Trophoblast cell (in vitro differentiated cells and primary cell): ENCODE measurements at regions not wholly inside any gene's neighbourhood (a gene's known extent, or its start where the extent isn't known, plus 50 kb on each side); places are given as distances from the start of the nearest gene placed in this dataset.

Source experiments
- DNase-seq, 2 donors: peaks; one replicate each; pipeline ENCODE4 v3.0.0-alpha.2; 2016
- H2AFZ ChIP-seq: 2 replicates; pipeline ENCODE4 v1.6.1; 2013; ENCODE audit warnings: low read length, moderate library complexity, mild to moderate bottlenecking; ENCODE audit not compliant: insufficient read depth, poor library complexity
- H2AK5ac ChIP-seq: 2 replicates; pipeline ENCODE4 v1.6.1; 2013; ENCODE audit warnings: mild to moderate bottlenecking, low read length
- H2BK120ac ChIP-seq: 2 replicates; pipeline ENCODE4 v1.6.1; 2013; ENCODE audit warnings: low read length, mild to moderate bottlenecking, moderate library complexity; ENCODE audit not compliant: insufficient read depth, poor library complexity
- H2BK12ac ChIP-seq: 2 replicates; pipeline ENCODE4 v1.6.1; 2013; ENCODE audit warnings: mild to moderate bottlenecking, low read length, moderate library complexity
- H2BK5ac ChIP-seq: 2 replicates; pipeline ENCODE4 v1.6.1; 2013; ENCODE audit warnings: low read length, low read depth, moderate library complexity, mild to moderate bottlenecking; ENCODE audit not compliant: poor library complexity
- H3K14ac ChIP-seq: 2 replicates; pipeline ENCODE4 v1.6.1; 2013; ENCODE audit warnings: mild to moderate bottlenecking, low read length
- H3K18ac ChIP-seq: 2 replicates; pipeline ENCODE4 v1.6.1; 2013; ENCODE audit warnings: mild to moderate bottlenecking, low read length
- H3K23ac ChIP-seq: 2 replicates; pipeline ENCODE4 v1.6.1; 2013; ENCODE audit warnings: low read length
- H3K27ac ChIP-seq: 2 replicates; pipeline ENCODE4 v1.5.1; 2013; ENCODE audit warnings: low read depth, mild to moderate bottlenecking, inconsistent platforms, low read length, moderate library complexity
- H3K27me3 ChIP-seq: 2 replicates; pipeline ENCODE4 v1.6.1; 2013; ENCODE audit warnings: inconsistent platforms, mild to moderate bottlenecking, low read length, moderate library complexity; ENCODE audit not compliant: insufficient read depth
- H3K36me3 ChIP-seq, 2 experiments: 1 replicate in 1 of 2; 2 replicates in 1 of 2; pipeline ENCODE4 v1.6.1; 2013; ENCODE audit warnings: low read length in 2 of 2, mild to moderate bottlenecking in 2 of 2, moderate library complexity in 1 of 2; ENCODE audit not compliant: insufficient read depth in 2 of 2, control insufficient read depth in 1 of 2
- H3K4ac ChIP-seq: 2 replicates; pipeline ENCODE4 v1.6.1; 2013; ENCODE audit warnings: low read depth, mild to moderate bottlenecking, low read length, moderate library complexity
- H3K4me1 ChIP-seq, 2 experiments: 1 replicate in 1 of 2; 2 replicates in 1 of 2; pipeline ENCODE4 v1.6.1; 2013; ENCODE audit warnings: low read length in 2 of 2, mild to moderate bottlenecking in 2 of 2, moderate library complexity in 1 of 2; ENCODE audit not compliant: insufficient read depth in 2 of 2, control insufficient read depth in 1 of 2
- H3K4me2 ChIP-seq: 2 replicates; pipeline ENCODE4 v1.6.1; 2013; ENCODE audit warnings: inconsistent platforms, mild to moderate bottlenecking, low read length, moderate library complexity
- H3K4me3 ChIP-seq: 2 replicates; pipeline ENCODE4 v1.5.1; 2013; ENCODE audit warnings: mild to moderate bottlenecking, low read depth, low read length, inconsistent platforms
- H3K79me1 ChIP-seq: one replicate; pipeline ENCODE4 v1.6.1; 2013; ENCODE audit warnings: low read length
- H3K79me2 ChIP-seq: 2 replicates; pipeline ENCODE4 v1.6.1; 2013; ENCODE audit warnings: low read length, mild to moderate bottlenecking; ENCODE audit not compliant: control insufficient read depth, insufficient read depth, poor library complexity
- H3K9ac ChIP-seq: 2 replicates; pipeline ENCODE4 v1.6.1; 2013; ENCODE audit warnings: mild to moderate bottlenecking, low read length
- H3K9me3 ChIP-seq: 2 replicates; pipeline ENCODE4 v1.6.1; 2013; ENCODE audit warnings: low read depth, mild to moderate bottlenecking, control low read depth, inconsistent platforms, low read length; ENCODE audit not compliant: insufficient read depth
- H4K12ac ChIP-seq: 2 replicates; pipeline ENCODE4 v1.6.1; 2013; ENCODE audit warnings: low read depth, mild to moderate bottlenecking, low read length, moderate library complexity
- H4K8ac ChIP-seq: 2 replicates; pipeline ENCODE4 v1.6.1; 2013; ENCODE audit warnings: low read depth, mild to moderate bottlenecking, low read length, moderate library complexity
- H4K91ac ChIP-seq: one replicate; pipeline ENCODE4 v1.6.1; 2013; ENCODE audit warnings: low read depth, mild to moderate bottlenecking, low read length, moderate library complexity
- WGBS: extraction: QIAGEN DNeasy Blood & Tissue Kit; methylation state at CpG from one replicate; pipeline ENCODE4 v1.1.7; 2013; ENCODE audit warnings: missing lambda C conversion rate; ENCODE audit not compliant: insufficient read length, insufficient coverage; ENCODE audit errors: extremely low coverage; 5-methylcytosine and 5-hydroxymethylcytosine counted together

GRCh38 chr3:96059301-96059700 is 755.1 kb upstream of the EPHA6 start:
- no peak overlapping the region for H3K23ac ChIP-seq
- H3K79me1 ChIP-seq: no peaks in the 10 kb centered on the region
- no peaks in the 10 kb centered on the region for H3K27me3 ChIP-seq
- no peak overlapping the region for H3K18ac ChIP-seq
- H4K91ac ChIP-seq: no peak overlapping the region
- H2AK5ac ChIP-seq: no peak overlapping the region
- no peaks in the 10 kb centered on the region for H3K79me2 ChIP-seq
- no peaks in the 10 kb centered on the region for H3K4me1 ChIP-seq
- H3K9me3 ChIP-seq: no peaks in the 10 kb centered on the region
- no peak overlapping the region for H3K4ac ChIP-seq
- no peak overlapping the region for H2BK5ac ChIP-seq
- no peaks in the 10 kb centered on the region for H3K36me3 ChIP-seq
- H2AFZ ChIP-seq: no peak overlapping the region
- H3K14ac ChIP-seq: no peak overlapping the region
- no peak for DNase-seq
- no peak overlapping the region for H3K9ac ChIP-seq
- H2BK12ac ChIP-seq: no peak overlapping the region
- no CpG with 5 or more reads among the region's 1 CpG for WGBS
- no peak overlapping the region for H3K27ac ChIP-seq
- H3K4me3 ChIP-seq: no peak overlapping the region
- H3K4me2 ChIP-seq: no peak overlapping the region
- H4K12ac ChIP-seq: no peak overlapping the region
- no peak overlapping the region for H2BK120ac ChIP-seq
- no peak overlapping the region for H4K8ac ChIP-seq

GRCh38 chr3:96069065-96069464 is 745.3 kb upstream of the EPHA6 start:
- Histone ChIP-seq H3K27ac (no peak overlapping the region), H2BK120ac (no peak overlapping the region), H3K9ac (no peak overlapping the region), H4K8ac (no peak overlapping the region), H4K91ac (no peak overlapping the region), H3K9me3 (peaks cover 7% of the 10 kb centered on the region), H3K18ac (no peak overlapping the region), H3K79me2 (no peaks in the 10 kb centered on the region), H3K4ac (no peak overlapping the region), H3K4me3 (no peak overlapping the region), H3K36me3 (no peaks in the 10 kb centered on the region), H3K23ac (no peak overlapping the region), H3K14ac (no peak overlapping the region), H2BK12ac (no peak overlapping the region), H4K12ac (no peak overlapping the region), H3K4me2 (no peak overlapping the region), H2AK5ac (no peak overlapping the region), H2BK5ac (no peak overlapping the region), H3K4me1 (no peaks in the 10 kb centered on the region), H3K79me1 (no peaks in the 10 kb centered on the region), H3K27me3 (no peaks in the 10 kb centered on the region), H2AFZ (no peak overlapping the region)
- no peak for DNase-seq
- WGBS: no CpG with 5 or more reads among the region's 1 CpG

- Histone ChIP-seq H4K91ac (no peak overlapping the region), H2BK5ac (no peak overlapping the region), H3K4ac (no peak overlapping the region), H3K9ac (no peak overlapping the region), H3K27ac (no peak overlapping the region), H2BK12ac (no peak overlapping the region), H2AFZ (no peak overlapping the region), H3K23ac (no peak overlapping the region), H3K79me2 (no peaks in the 10 kb centered on the region), H3K4me1 (no peaks in the 10 kb centered on the region), H3K14ac (no peak overlapping the region), H4K12ac (no peak overlapping the region), H3K9me3 (peaks cover 7% of the 10 kb centered on the region), H3K4me2 (no peak overlapping the region), H2BK120ac (no peak overlapping the region), H3K27me3 (no peaks in the 10 kb centered on the region), H4K8ac (no peak overlapping the region), H3K18ac (no peak overlapping the region), H3K4me3 (no peak overlapping the region), H2AK5ac (no peak overlapping the region), H3K36me3 (no peaks in the 10 kb centered on the region), H3K79me1 (no peaks in the 10 kb centered on the region)
- no peak for DNase-seq
Measured at GRCh38 chr3:96070678-96071077, 743.7 kb upstream of the EPHA6 start.

GRCh38 chr3:96071097-96071496 is 743.3 kb upstream of the EPHA6 start:
- no peak overlapping the region for H2AK5ac ChIP-seq
- no peak overlapping the region for H3K14ac ChIP-seq
- no peak overlapping the region for H3K4me3 ChIP-seq
- H2BK120ac ChIP-seq: no peak overlapping the region
- H2BK5ac ChIP-seq: no peak overlapping the region
- H3K9me3 ChIP-seq: peaks cover 7% of the 10 kb centered on the region
- H3K18ac ChIP-seq: no peak overlapping the region
- no peak overlapping the region for H3K4ac ChIP-seq
- H3K79me2 ChIP-seq: no peaks in the 10 kb centered on the region
- H3K79me1 ChIP-seq: no peaks in the 10 kb centered on the region
- H4K8ac ChIP-seq: no peak overlapping the region
- WGBS: no CpG with 5 or more reads among the region's 5 CpGs
- no peaks in the 10 kb centered on the region for H3K36me3 ChIP-seq
- H4K12ac ChIP-seq: no peak overlapping the region
- no peak overlapping the region for H2BK12ac ChIP-seq
- no peak overlapping the region for H3K4me2 ChIP-seq
- H3K23ac ChIP-seq: no peak overlapping the region
- H3K9ac ChIP-seq: no peak overlapping the region
- no peak overlapping the region for H2AFZ ChIP-seq
- no peaks in the 10 kb centered on the region for H3K27me3 ChIP-seq
- no peak overlapping the region for H4K91ac ChIP-seq
- no peak for DNase-seq
- no peak overlapping the region for H3K27ac ChIP-seq
- H3K4me1 ChIP-seq: no peaks in the 10 kb centered on the region

GRCh38 chr3:96072226-96072625 is 742.2 kb upstream of the EPHA6 start:
- no peak overlapping the region for H2BK12ac ChIP-seq
- H4K8ac ChIP-seq: no peak overlapping the region
- H3K23ac ChIP-seq: no peak overlapping the region
- H3K27me3 ChIP-seq: no peaks in the 10 kb centered on the region
- no peaks in the 10 kb centered on the region for H3K4me1 ChIP-seq
- H3K27ac ChIP-seq: no peak overlapping the region
- no peak overlapping the region for H3K4me3 ChIP-seq
- no peak overlapping the region for H3K18ac ChIP-seq
- H3K4ac ChIP-seq: no peak overlapping the region
- H3K9me3 ChIP-seq: peaks cover 7% of the 10 kb centered on the region
- H2AFZ ChIP-seq: no peak overlapping the region
- H2AK5ac ChIP-seq: no peak overlapping the region
- no peak overlapping the region for H2BK120ac ChIP-seq
- no peak for DNase-seq
- no peak overlapping the region for H3K4me2 ChIP-seq
- no peak overlapping the region for H3K14ac ChIP-seq
- no peak overlapping the region for H4K91ac ChIP-seq
- H3K79me2 ChIP-seq: no peaks in the 10 kb centered on the region
- H3K36me3 ChIP-seq: no peaks in the 10 kb centered on the region
- H2BK5ac ChIP-seq: no peak overlapping the region
- H3K79me1 ChIP-seq: no peaks in the 10 kb centered on the region
- no peak overlapping the region for H4K12ac ChIP-seq
- H3K9ac ChIP-seq: no peak overlapping the region
